ENCODE measurements at regions not wholly inside any gene's neighbourhood (a gene's known extent, or its start where the extent isn't known, plus 50 kb on each side); places are given as distances from the start of the nearest gene placed in this dataset.

GRCh38 chr13:56735537-56735942 lies 405.2 kb upstream of the PRR20A start:
- no peak for TF ChIP-seq CTCF (IDR thresholded peaks at IDR 0.05)
- TF ChIP-seq POLR2A (IDR thresholded peaks at IDR 0.05), result no peak

Data from heart left ventricle (tissue), 13 donors.